22Rv1 (cell line): ENCODE measurements at regions not wholly inside any gene's neighbourhood (a gene's known extent, or its start where the extent isn't known, plus 50 kb on each side); places are given as distances from the start of the nearest gene placed in this dataset.

Source experiments
- H3K27ac ChIP-seq: fragments of 450-650 bp; 2 replicates; pipeline ENCODE4 v1.5.1; 2017
- ZFX ChIP-seq: fragments of 450-650 bp; IDR thresholded peaks from 2 replicates; pipeline ENCODE4 v1.6.1; 2017; ENCODE audit warnings: antibody characterized with exemption, borderline replicate concordance
- TF ChIP-seq, protein P1 (sequence below): fragments of 450-650 bp; IDR thresholded peaks from 2 replicates; pipeline ENCODE4 v1.5.1; 2017; ENCODE audit warnings: mild to moderate bottlenecking

- TF ChIP-seq, protein P1, sequence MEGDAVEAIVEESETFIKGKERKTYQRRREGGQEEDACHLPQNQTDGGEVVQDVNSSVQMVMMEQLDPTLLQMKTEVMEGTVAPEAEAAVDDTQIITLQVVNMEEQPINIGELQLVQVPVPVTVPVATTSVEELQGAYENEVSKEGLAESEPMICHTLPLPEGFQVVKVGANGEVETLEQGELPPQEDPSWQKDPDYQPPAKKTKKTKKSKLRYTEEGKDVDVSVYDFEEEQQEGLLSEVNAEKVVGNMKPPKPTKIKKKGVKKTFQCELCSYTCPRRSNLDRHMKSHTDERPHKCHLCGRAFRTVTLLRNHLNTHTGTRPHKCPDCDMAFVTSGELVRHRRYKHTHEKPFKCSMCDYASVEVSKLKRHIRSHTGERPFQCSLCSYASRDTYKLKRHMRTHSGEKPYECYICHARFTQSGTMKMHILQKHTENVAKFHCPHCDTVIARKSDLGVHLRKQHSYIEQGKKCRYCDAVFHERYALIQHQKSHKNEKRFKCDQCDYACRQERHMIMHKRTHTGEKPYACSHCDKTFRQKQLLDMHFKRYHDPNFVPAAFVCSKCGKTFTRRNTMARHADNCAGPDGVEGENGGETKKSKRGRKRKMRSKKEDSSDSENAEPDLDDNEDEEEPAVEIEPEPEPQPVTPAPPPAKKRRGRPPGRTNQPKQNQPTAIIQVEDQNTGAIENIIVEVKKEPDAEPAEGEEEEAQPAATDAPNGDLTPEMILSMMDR = no peak
- no peak for TF ChIP-seq ZFX
- no peak overlapping the region for H3K27ac ChIP-seq
These were observed 286.4 kb upstream of the CNTNAP5 start for GRCh38 chr2:123738643-123739042.

GRCh38 chr2:123746006-123746405 is 279.1 kb upstream of the CNTNAP5 start:
- no peak overlapping the region for H3K27ac ChIP-seq
- TF ChIP-seq ZFX = no peak
- TF ChIP-seq, protein P1 = no peak

DNA sequence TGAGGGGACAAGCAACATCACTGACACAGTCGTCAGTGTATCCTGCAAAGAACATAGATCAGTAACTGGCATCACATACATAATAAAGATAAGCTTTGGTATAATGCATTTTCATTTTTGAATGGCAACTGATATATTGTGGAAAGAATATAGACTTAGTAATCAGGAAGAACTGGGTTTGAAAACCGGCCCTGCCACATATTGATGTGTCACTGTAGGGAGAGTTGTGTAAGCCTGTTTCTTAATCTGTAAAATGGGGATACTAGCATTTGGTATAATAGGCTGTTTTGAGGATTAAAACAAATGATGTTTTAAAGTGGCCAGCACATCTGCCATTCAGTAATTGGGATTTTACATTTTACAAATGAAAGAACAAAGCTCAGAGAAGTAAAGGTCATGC is 277.8 kb upstream of the CNTNAP5 start:
- H3K27ac ChIP-seq = no peak overlapping the region
- TF ChIP-seq, protein P1 = no peak
- no peak for TF ChIP-seq ZFX

- no peak overlapping the region for H3K27ac ChIP-seq
- TF ChIP-seq, protein P1 = no peak
- TF ChIP-seq ZFX = no peak
These were observed 262.9 kb upstream of the CNTNAP5 start for GRCh38 chr2:123762221-123762620.

GRCh38 chr2:123768233-123768632 is 256.9 kb upstream of the CNTNAP5 start:
- no peak for TF ChIP-seq ZFX
- TF ChIP-seq, protein P1 = no peak
- H3K27ac ChIP-seq = no peak overlapping the region

DNA sequence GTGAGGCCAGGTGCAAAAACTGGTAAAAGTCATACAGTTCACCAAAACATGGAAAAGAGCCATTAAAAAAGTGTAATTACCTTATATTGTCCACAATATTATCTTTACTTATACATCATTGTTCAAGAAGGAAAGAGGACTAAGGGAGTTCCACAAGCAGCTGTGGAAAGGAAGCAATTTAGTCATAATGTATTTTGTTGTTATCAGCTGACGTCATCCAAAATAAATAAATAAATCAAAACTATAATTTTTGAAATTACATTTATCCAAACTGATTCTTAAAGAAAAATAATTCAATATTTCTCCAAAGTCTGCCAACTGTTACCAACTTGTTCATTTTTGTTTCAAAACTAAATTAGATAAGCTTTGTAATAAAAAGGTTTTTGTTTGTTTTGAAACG is 256.1 kb upstream of the CNTNAP5 start:
- TF ChIP-seq, protein P1 = no peak
- TF ChIP-seq ZFX = no peak
- H3K27ac ChIP-seq = no peak overlapping the region

DNA sequence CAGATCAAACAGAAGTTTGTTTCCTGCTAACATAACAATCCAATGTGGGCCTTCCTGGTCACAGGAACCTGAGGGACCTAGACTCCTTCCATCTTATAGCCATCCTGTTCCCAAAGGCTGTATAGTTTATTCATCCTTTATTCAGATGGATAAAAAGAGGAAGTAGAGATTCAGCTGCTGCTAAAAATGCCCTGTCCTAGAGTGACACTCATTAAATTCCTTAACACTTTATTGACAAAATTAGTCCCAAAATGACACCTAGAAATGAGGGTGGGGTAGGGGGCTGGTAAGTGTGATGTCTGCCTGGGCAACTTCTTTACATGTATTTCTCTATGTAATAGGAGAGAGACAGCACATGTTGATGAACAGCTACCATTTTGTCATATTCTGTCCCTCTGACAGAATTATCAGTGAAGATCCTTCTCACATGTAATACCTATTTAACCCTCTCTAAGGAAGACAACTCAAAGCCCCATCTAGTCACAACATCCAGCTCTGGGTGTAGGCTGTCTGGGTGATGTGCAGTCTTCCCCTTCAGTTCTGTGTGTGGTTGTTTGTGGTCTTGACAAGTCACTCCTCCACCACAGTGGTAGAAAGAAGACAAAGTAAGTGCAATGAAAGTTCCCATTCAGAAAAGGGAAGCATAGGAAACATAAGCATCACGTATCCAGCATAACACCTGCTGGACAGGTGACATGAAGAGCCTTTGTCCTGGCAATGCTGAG is 253.9 kb upstream of the CNTNAP5 start:
- no peak overlapping the region for H3K27ac ChIP-seq
- TF ChIP-seq ZFX = no peak
- TF ChIP-seq, protein P1 = no peak
